Sigmoid colon (tissue), 6 donors: ENCODE measurements at regions not wholly inside any gene's neighbourhood (a gene's known extent, or its start where the extent isn't known, plus 50 kb on each side); places are given as distances from the start of the nearest gene placed in this dataset.
"Not testable (repeated sequence)": the region's sequence is repeated elsewhere in the genome, so short reads cannot be mapped to it uniquely, and the experiment has no call there.

Experiments
- DNase-seq: peaks from one replicate; pipeline ENCODE4 v3.0.0-alpha.2; 2019
- H3K27ac ChIP-seq, 4 donors: fragments of 200-600 bp; sonication (generic); one replicate each; pipeline ENCODE4 v1.5.1; 2016 to 2019; ENCODE audit warnings: mild to moderate bottlenecking in 1 of 4
- H3K27me3 ChIP-seq, 3 donors: fragments of 200-600 bp; sonication (generic); one replicate each; pipeline ENCODE4 v1.5.1; 2019; ENCODE audit warnings: mild to moderate bottlenecking in 1 of 3
- H3K36me3 ChIP-seq, 4 donors: fragments of 200-600 bp; sonication (generic); one replicate each; pipeline ENCODE4 v1.5.1; 2016 to 2019
- H3K4me1 ChIP-seq, 4 donors: fragments of 200-600 bp; sonication (generic); one replicate each; pipeline ENCODE4 v1.5.1; 2017 to 2019
- H3K4me3 ChIP-seq, 4 donors: fragments of 200-600 bp; sonication (generic); one replicate each; pipeline ENCODE4 v1.5.1; 2017 to 2019; ENCODE audit warnings: mild to moderate bottlenecking in 2 of 4, moderate library complexity in 1 of 4
- H3K9me3 ChIP-seq, 4 donors: fragments of 200-600 bp in 3 of 4; sonication (generic) in 3 of 4; one replicate each; pipeline versions ENCODE4 v1.5.1 to v1.6.1; 2013 to 2019
- CTCF ChIP-seq, 4 experiments: fragments of 450-650 bp in 3 of 4; fragments of 200-600 bp in 1 of 4; IDR thresholded peaks; one replicate each; pipeline ENCODE4 v1.5.1; 2016 to 2019; ENCODE audit warnings: antibody characterized with exemption in 4 of 4, mild to moderate bottlenecking in 3 of 4, moderate library complexity in 2 of 4
- EP300 ChIP-seq, 4 donors: sonication (generic); formaldehyde crosslinking; IDR thresholded peaks; one replicate each; pipeline ENCODE4 v1.6.1; 2017; ENCODE audit warnings: antibody characterized with exemption in 4 of 4
- POLR2A ChIP-seq, 2 donors: fragments of 450-650 bp; IDR thresholded peaks; one replicate each; pipeline ENCODE4 v1.6.1; 2016; ENCODE audit warnings: antibody characterized with exemption in 2 of 2, mild to moderate bottlenecking in 2 of 2, moderate library complexity in 2 of 2
- POLR2AphosphoS5 ChIP-seq, 4 donors: sonication (generic); formaldehyde crosslinking; IDR thresholded peaks; one replicate each; pipeline ENCODE4 v1.6.1; 2017; ENCODE audit warnings: antibody characterized with exemption in 4 of 4
- WGBS, 2 donors: extraction: QIAGEN DNeasy Blood & Tissue Kit; methylation state at CpG; one replicate each; pipeline ENCODE4 v1.1.7; 2013; 5-methylcytosine and 5-hydroxymethylcytosine counted together
- intact Hi-C: fragments of 100-400 bp; cut with DNase I; formaldehyde crosslinking; loops from one replicate; pipeline ENCODE4 v1.15.1; 2023
- donor health status: healthy with polysubstance abuse.
- donor health status: healthy.

- H3K4me3 ChIP-seq = no peak overlapping the region
- H3K4me1 ChIP-seq = no peaks in the 10 kb centered on the region
- no peaks in the 10 kb centered on the region for H3K36me3 ChIP-seq
- no peak overlapping the region for H3K27ac ChIP-seq
- WGBS, 2 donors = 87 to 92% methylated on average over 2 of the region's 2 CpGs
- intact Hi-C loops = no loop called here
- TF ChIP-seq POLR2AphosphoS5 (IDR thresholded peaks at IDR 0.05) (no peak), CTCF (IDR thresholded peaks at IDR 0.05) (no peak), EP300 (IDR thresholded peaks at IDR 0.05) (no peak), POLR2A (IDR thresholded peaks at IDR 0.05) (no peak)
- no peaks in the 10 kb centered on the region for H3K9me3 ChIP-seq
- H3K27me3 ChIP-seq = no peaks in the 10 kb centered on the region
- DNase-seq = no peak
Observed at GRCh38 chr5:124105326-124105725, 593.3 kb downstream of the CSNK1G3 start.

GRCh38 chr5:124104821-124105220 lies 592.8 kb downstream of the CSNK1G3 start:
- H3K4me1 ChIP-seq = no peaks in the 10 kb centered on the region
- H3K27me3 ChIP-seq = no peaks in the 10 kb centered on the region
- intact Hi-C loops = no loop called here
- no peak overlapping the region for H3K27ac ChIP-seq
- no peaks in the 10 kb centered on the region for H3K9me3 ChIP-seq
- no peaks in the 10 kb centered on the region for H3K36me3 ChIP-seq
- DNase-seq = no peak
- TF ChIP-seq EP300 (IDR thresholded peaks at IDR 0.05) = no peak
- no peak for TF ChIP-seq POLR2AphosphoS5 (IDR thresholded peaks at IDR 0.05)
- no peak for TF ChIP-seq POLR2A (IDR thresholded peaks at IDR 0.05)
- TF ChIP-seq CTCF (IDR thresholded peaks at IDR 0.05) = no peak
- 86 to 89% methylated on average over 1 of the region's 1 CpG for WGBS, 2 donors
- H3K4me3 ChIP-seq = no peak overlapping the region

- H3K27ac ChIP-seq = no peak overlapping the region
- H3K36me3 ChIP-seq = no peaks in the 10 kb centered on the region
- no peak for TF ChIP-seq POLR2AphosphoS5 (IDR thresholded peaks at IDR 0.05)
- no peak for TF ChIP-seq EP300 (IDR thresholded peaks at IDR 0.05)
- no peak for TF ChIP-seq CTCF (IDR thresholded peaks at IDR 0.05)
- no peak for TF ChIP-seq POLR2A (IDR thresholded peaks at IDR 0.05)
- H3K4me1 ChIP-seq = no peaks in the 10 kb centered on the region
- intact Hi-C loops = no loop called here
- WGBS, 2 donors = 75 to 87% methylated on average over 3 of the region's 3 CpGs
- no peak for DNase-seq
- H3K4me3 ChIP-seq = no peak overlapping the region
- no peaks in the 10 kb centered on the region for H3K9me3 ChIP-seq
- H3K27me3 ChIP-seq = no peaks in the 10 kb centered on the region
Observed at GRCh38 chr5:124104344-124104743, 592.4 kb downstream of the CSNK1G3 start.

- Histone ChIP-seq H3K4me1 (no peaks in the 10 kb centered on the region), H3K36me3 (no peaks in the 10 kb centered on the region), H3K27me3 (no peaks in the 10 kb centered on the region), H3K9me3 (no peaks in the 10 kb centered on the region), H3K27ac (no peak overlapping the region), H3K4me3 (no peak overlapping the region)
- WGBS, 2 donors = 22 to 44% methylated on average over 1 of the region's 1 CpG
- TF ChIP-seq CTCF (IDR thresholded peaks at IDR 0.05) = no peak
- TF ChIP-seq POLR2A (IDR thresholded peaks at IDR 0.05) = no peak
- no peak for TF ChIP-seq EP300 (IDR thresholded peaks at IDR 0.05)
- no peak for TF ChIP-seq POLR2AphosphoS5 (IDR thresholded peaks at IDR 0.05)
- no peak for DNase-seq
- intact Hi-C loops = no loop called here
Observed at GRCh38 chr5:124103671-124104070, 591.7 kb downstream of the CSNK1G3 start.

- WGBS, 2 donors = 89 to 91% methylated on average over 5 of the region's 5 CpGs
- DNase-seq, H3K27me3 ChIP-seq, H3K9me3 ChIP-seq, H3K36me3 ChIP-seq, H3K27ac ChIP-seq, H3K4me1 ChIP-seq, intact Hi-C loops, H3K4me3 ChIP-seq: not testable (repeated sequence)
Observed at GRCh38 chr5:124103056-124103455, 591.1 kb downstream of the CSNK1G3 start.
